ENCODE measurements at regions not wholly inside any gene's neighbourhood (a gene's known extent, or its start where the extent isn't known, plus 50 kb on each side); places are given as distances from the start of the nearest gene placed in this dataset.

GRCh38 chr2:160871953-160872352 is 288.3 kb upstream of the TANK start:
- TF ChIP-seq GATA2 (IDR thresholded peaks at IDR 0.05; ENCODE audit: low read depth, low read length), result no peak
- no peak for TF ChIP-seq GATA3 (IDR thresholded peaks at IDR 0.05; ENCODE audit: low read depth, low read length)
